ENCODE measurements at regions not wholly inside any gene's neighbourhood (a gene's known extent, or its start where the extent isn't known, plus 50 kb on each side); places are given as distances from the start of the nearest gene placed in this dataset.

DNA sequence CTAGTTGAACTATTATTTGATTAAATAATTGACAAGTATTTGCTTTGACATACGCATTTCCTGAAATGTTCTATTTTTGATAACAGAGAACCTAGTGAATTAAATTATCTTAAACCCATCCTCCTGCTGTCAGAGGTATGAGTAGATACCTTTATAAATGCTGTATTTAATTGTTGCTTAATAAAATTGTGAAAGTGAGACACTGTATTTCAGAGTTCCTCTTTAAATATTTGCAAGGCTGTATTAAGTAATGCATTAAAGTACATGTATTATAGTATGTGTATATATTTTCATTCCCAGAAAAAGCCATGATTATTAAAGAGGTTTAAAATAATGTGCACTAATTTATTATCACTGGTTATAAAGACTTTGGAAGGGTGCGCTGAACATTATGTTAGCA, 483.8 kb downstream of the TFAP2B start:
- no peak for ATAC-seq
- TF ChIP-seq TOX (CRISPR knock-in tag; IDR thresholded peaks at IDR 0.05; ENCODE audit: borderline replicate concordance) (no peak), ESRRG (CRISPR knock-in tag; IDR thresholded peaks at IDR 0.05) (no peak), ARNTL (CRISPR knock-in tag; IDR thresholded peaks at IDR 0.05; ENCODE audit: borderline replicate concordance, low read depth) (no peak), BACH2 (CRISPR knock-in tag; IDR thresholded peaks at IDR 0.05; ENCODE audit: borderline replicate concordance) (no peak), POU6F1 (CRISPR knock-in tag; IDR thresholded peaks at IDR 0.05; ENCODE audit: borderline replicate concordance, low read depth) (no peak), RARB (CRISPR knock-in tag; IDR thresholded peaks at IDR 0.05) (no peak), ZNF565 (CRISPR knock-in tag; conservative IDR thresholded peaks at IDR 0.05; ENCODE audit: low read depth) (no peak), GLIS3 (CRISPR knock-in tag; IDR thresholded peaks at IDR 0.05) (no peak), ZNF70 (CRISPR knock-in tag; IDR thresholded peaks at IDR 0.05) (no peak), ZC3H10 (CRISPR knock-in tag; IDR thresholded peaks at IDR 0.05) (no peak), TCF4 (CRISPR knock-in tag; IDR thresholded peaks at IDR 0.05; ENCODE audit: borderline replicate concordance) (no peak), TSHZ2 (CRISPR knock-in tag; IDR thresholded peaks at IDR 0.05) (no peak), CSDC2 (CRISPR knock-in tag; IDR thresholded peaks at IDR 0.05) (no peak), PPARA (CRISPR knock-in tag; IDR thresholded peaks at IDR 0.05; ENCODE audit: borderline replicate concordance) (no peak), ZFP30 (CRISPR knock-in tag; IDR thresholded peaks at IDR 0.05) (no peak)
- TF ChIP-seq, protein P1, sequence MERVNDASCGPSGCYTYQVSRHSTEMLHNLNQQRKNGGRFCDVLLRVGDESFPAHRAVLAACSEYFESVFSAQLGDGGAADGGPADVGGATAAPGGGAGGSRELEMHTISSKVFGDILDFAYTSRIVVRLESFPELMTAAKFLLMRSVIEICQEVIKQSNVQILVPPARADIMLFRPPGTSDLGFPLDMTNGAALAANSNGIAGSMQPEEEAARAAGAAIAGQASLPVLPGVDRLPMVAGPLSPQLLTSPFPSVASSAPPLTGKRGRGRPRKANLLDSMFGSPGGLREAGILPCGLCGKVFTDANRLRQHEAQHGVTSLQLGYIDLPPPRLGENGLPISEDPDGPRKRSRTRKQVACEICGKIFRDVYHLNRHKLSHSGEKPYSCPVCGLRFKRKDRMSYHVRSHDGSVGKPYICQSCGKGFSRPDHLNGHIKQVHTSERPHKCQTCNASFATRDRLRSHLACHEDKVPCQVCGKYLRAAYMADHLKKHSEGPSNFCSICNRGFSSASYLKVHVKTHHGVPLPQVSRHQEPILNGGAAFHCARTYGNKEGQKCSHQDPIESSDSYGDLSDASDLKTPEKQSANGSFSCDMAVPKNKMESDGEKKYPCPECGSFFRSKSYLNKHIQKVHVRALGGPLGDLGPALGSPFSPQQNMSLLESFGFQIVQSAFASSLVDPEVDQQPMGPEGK (CRISPR knock-in tag; IDR thresholded peaks at IDR 0.05; ENCODE audit: borderline replicate concordance) = no peak
- TF ChIP-seq, protein P2, sequence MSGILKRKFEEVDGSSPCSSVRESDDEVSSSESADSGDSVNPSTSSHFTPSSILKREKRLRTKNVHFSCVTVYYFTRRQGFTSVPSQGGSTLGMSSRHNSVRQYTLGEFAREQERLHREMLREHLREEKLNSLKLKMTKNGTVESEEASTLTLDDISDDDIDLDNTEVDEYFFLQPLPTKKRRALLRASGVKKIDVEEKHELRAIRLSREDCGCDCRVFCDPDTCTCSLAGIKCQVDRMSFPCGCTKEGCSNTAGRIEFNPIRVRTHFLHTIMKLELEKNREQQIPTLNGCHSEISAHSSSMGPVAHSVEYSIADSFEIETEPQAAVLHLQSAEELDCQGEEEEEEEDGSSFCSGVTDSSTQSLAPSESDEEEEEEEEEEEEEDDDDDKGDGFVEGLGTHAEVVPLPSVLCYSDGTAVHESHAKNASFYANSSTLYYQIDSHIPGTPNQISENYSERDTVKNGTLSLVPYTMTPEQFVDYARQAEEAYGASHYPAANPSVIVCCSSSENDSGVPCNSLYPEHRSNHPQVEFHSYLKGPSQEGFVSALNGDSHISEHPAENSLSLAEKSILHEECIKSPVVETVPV (CRISPR knock-in tag; IDR thresholded peaks at IDR 0.05) = no peak
- TF ChIP-seq, protein P3, sequence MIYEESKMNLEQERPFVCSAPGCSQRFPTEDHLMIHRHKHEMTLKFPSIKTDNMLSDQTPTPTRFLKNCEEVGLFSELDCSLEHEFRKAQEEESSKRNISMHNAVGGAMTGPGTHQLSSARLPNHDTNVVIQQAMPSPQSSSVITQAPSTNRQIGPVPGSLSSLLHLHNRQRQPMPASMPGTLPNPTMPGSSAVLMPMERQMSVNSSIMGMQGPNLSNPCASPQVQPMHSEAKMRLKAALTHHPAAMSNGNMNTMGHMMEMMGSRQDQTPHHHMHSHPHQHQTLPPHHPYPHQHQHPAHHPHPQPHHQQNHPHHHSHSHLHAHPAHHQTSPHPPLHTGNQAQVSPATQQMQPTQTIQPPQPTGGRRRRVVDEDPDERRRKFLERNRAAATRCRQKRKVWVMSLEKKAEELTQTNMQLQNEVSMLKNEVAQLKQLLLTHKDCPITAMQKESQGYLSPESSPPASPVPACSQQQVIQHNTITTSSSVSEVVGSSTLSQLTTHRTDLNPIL (CRISPR knock-in tag; IDR thresholded peaks at IDR 0.05; ENCODE audit: low read depth) = no peak

GRCh38 chr6:51303338-51303737, 484.7 kb downstream of the TFAP2B start:
- TF ChIP-seq SNAI2 (CRISPR knock-in tag; IDR thresholded peaks at IDR 0.05) = no peak
- TF ChIP-seq POU6F1 (CRISPR knock-in tag; IDR thresholded peaks at IDR 0.05; ENCODE audit: borderline replicate concordance, low read depth) = no peak
- TF ChIP-seq TCF4 (CRISPR knock-in tag; IDR thresholded peaks at IDR 0.05; ENCODE audit: borderline replicate concordance) = no peak
- TF ChIP-seq, protein P2 (CRISPR knock-in tag; IDR thresholded peaks at IDR 0.05) = no peak
- TF ChIP-seq CSDC2 (CRISPR knock-in tag; IDR thresholded peaks at IDR 0.05) = no peak
- TF ChIP-seq GLIS3 (CRISPR knock-in tag; IDR thresholded peaks at IDR 0.05) = no peak
- TF ChIP-seq, protein P1 (CRISPR knock-in tag; IDR thresholded peaks at IDR 0.05; ENCODE audit: borderline replicate concordance) = no peak
- no peak for TF ChIP-seq ZFP3 (CRISPR knock-in tag; IDR thresholded peaks at IDR 0.05)
- TF ChIP-seq BACH2 (CRISPR knock-in tag; IDR thresholded peaks at IDR 0.05; ENCODE audit: borderline replicate concordance) = no peak
- TF ChIP-seq TOX (CRISPR knock-in tag; IDR thresholded peaks at IDR 0.05; ENCODE audit: borderline replicate concordance) = no peak
- TF ChIP-seq, protein P3 (CRISPR knock-in tag; IDR thresholded peaks at IDR 0.05; ENCODE audit: low read depth) = no peak
- TF ChIP-seq ZC3H10 (CRISPR knock-in tag; IDR thresholded peaks at IDR 0.05) = no peak
- no peak for TF ChIP-seq PPARA (CRISPR knock-in tag; IDR thresholded peaks at IDR 0.05; ENCODE audit: borderline replicate concordance)
- ATAC-seq = no peak

Measured in SK-N-SH treated with all-trans-retinoic acid at 6 μM for 48 hours (cell line).